ENCODE measurements at regions not wholly inside any gene's neighbourhood (a gene's known extent, or its start where the extent isn't known, plus 50 kb on each side); places are given as distances from the start of the nearest gene placed in this dataset.

GRCh38 chr3:124664804-124665203 lies 65.4 kb upstream of the UMPS start:
- TF ChIP-seq CTCF (IDR thresholded peaks at IDR 0.05; ENCODE audit: borderline replicate concordance, extremely low read depth, insufficient read depth): no peak
- Histone ChIP-seq H3K9ac (ENCODE audit: low read length in 3 of 3) (no peak overlapping the region), H3K27me3 (ENCODE audit: control insufficient read depth, insufficient read depth, low read length) (no peaks in the 10 kb centered on the region), H3K9me3 (ENCODE audit: control insufficient read depth in 2 of 3, insufficient read depth in 1 of 3, low read length in 3 of 3) (no peaks in the 10 kb centered on the region), H3K4me3 (ENCODE audit: low read length in 3 of 3) (peak overlapping the region in 1 of 3 donors; percentile 12), H3K36me3 (ENCODE audit: control insufficient read depth in 2 of 3, insufficient read depth in 3 of 3, low read length in 3 of 3) (no peaks in the 10 kb centered on the region), H3K4me1 (ENCODE audit: control insufficient read depth in 2 of 3, insufficient read depth in 2 of 3, low read depth in 1 of 3, low read length in 3 of 3) (peaks cover 0 to 2% (median 0%) of the 10 kb centered on the region in 3 donors), H3K27ac (ENCODE audit: low read depth in 2 of 2, low read length in 2 of 2) (peak overlapping the region; percentile 54 to 75)
- FAIRE-seq (no peak), DNase-seq (peak in 1 of 5 donors; percentile 13)
- intact Hi-C loops (cut with DNase I): no loop called here

GRCh38 chr3:124666067-124666466 lies 64.2 kb upstream of the UMPS start:
- no peak for DNase-seq
- TF ChIP-seq CTCF (IDR thresholded peaks at IDR 0.05; ENCODE audit: borderline replicate concordance, extremely low read depth, insufficient read depth): no peak
- Histone ChIP-seq H3K4me1 (ENCODE audit: control insufficient read depth in 2 of 3, insufficient read depth in 2 of 3, low read depth in 1 of 3, low read length in 3 of 3) (peaks cover 0 to 2% (median 0%) of the 10 kb centered on the region in 3 donors), H3K36me3 (ENCODE audit: control insufficient read depth in 2 of 3, insufficient read depth in 3 of 3, low read length in 3 of 3) (no peaks in the 10 kb centered on the region), H3K27me3 (ENCODE audit: control insufficient read depth, insufficient read depth, low read length) (no peaks in the 10 kb centered on the region), H3K4me3 (ENCODE audit: low read length in 3 of 3) (no peak overlapping the region), H3K9ac (ENCODE audit: low read length in 3 of 3) (no peak overlapping the region), H3K9me3 (ENCODE audit: control insufficient read depth in 2 of 3, insufficient read depth in 1 of 3, low read length in 3 of 3) (no peaks in the 10 kb centered on the region), H3K27ac (ENCODE audit: low read depth in 2 of 2, low read length in 2 of 2) (no peak overlapping the region)
- intact Hi-C loops (cut with DNase I): no loop called here
- no peak for FAIRE-seq

GRCh38 chr3:124669470-124669869 lies 60.8 kb upstream of the UMPS start:
- Histone ChIP-seq H3K27me3 (ENCODE audit: control insufficient read depth, insufficient read depth, low read length) (no peaks in the 10 kb centered on the region), H3K9me3 (ENCODE audit: control insufficient read depth in 2 of 3, insufficient read depth in 1 of 3, low read length in 3 of 3) (no peaks in the 10 kb centered on the region), H3K36me3 (ENCODE audit: control insufficient read depth in 2 of 3, insufficient read depth in 3 of 3, low read length in 3 of 3) (peaks cover 0 to 5% (median 2%) of the 10 kb centered on the region in 3 donors), H3K4me3 (ENCODE audit: low read length in 3 of 3) (no peak overlapping the region), H3K9ac (ENCODE audit: low read length in 3 of 3) (no peak overlapping the region), H3K27ac (ENCODE audit: low read depth in 2 of 2, low read length in 2 of 2) (no peak overlapping the region), H3K4me1 (ENCODE audit: control insufficient read depth in 2 of 3, insufficient read depth in 2 of 3, low read depth in 1 of 3, low read length in 3 of 3) (peaks cover 0 to 2% (median 0%) of the 10 kb centered on the region in 3 donors)
- no peak for FAIRE-seq
- DNase-seq: no peak
- intact Hi-C loops (cut with DNase I): no loop called here
- no peak for TF ChIP-seq CTCF (IDR thresholded peaks at IDR 0.05; ENCODE audit: borderline replicate concordance, extremely low read depth, insufficient read depth)

GRCh38 chr3:124671106-124671505 lies 59.1 kb upstream of the UMPS start:
- Histone ChIP-seq H3K27ac (ENCODE audit: low read depth in 2 of 2, low read length in 2 of 2) (no peak overlapping the region), H3K4me3 (ENCODE audit: low read length in 3 of 3) (no peak overlapping the region), H3K9ac (ENCODE audit: low read length in 3 of 3) (no peak overlapping the region), H3K4me1 (ENCODE audit: control insufficient read depth in 2 of 3, insufficient read depth in 2 of 3, low read depth in 1 of 3, low read length in 3 of 3) (no peaks in the 10 kb centered on the region), H3K9me3 (ENCODE audit: control insufficient read depth in 2 of 3, insufficient read depth in 1 of 3, low read length in 3 of 3) (no peaks in the 10 kb centered on the region), H3K27me3 (ENCODE audit: control insufficient read depth, insufficient read depth, low read length) (no peaks in the 10 kb centered on the region), H3K36me3 (ENCODE audit: control insufficient read depth in 2 of 3, insufficient read depth in 3 of 3, low read length in 3 of 3) (peaks cover 0 to 5% (median 2%) of the 10 kb centered on the region in 3 donors)
- FAIRE-seq (no peak), DNase-seq (no peak)
- intact Hi-C loops (cut with DNase I): no loop called here
- no peak for TF ChIP-seq CTCF (IDR thresholded peaks at IDR 0.05; ENCODE audit: borderline replicate concordance, extremely low read depth, insufficient read depth)
